DMS153 (cell line): ENCODE measurements at regions not wholly inside any gene's neighbourhood (a gene's known extent, or its start where the extent isn't known, plus 50 kb on each side); places are given as distances from the start of the nearest gene placed in this dataset.

Experiments
- DNase-seq: peaks from one replicate; lab custom pipeline; 2025; lab: John Stamatoyannopoulos, UW

DNA sequence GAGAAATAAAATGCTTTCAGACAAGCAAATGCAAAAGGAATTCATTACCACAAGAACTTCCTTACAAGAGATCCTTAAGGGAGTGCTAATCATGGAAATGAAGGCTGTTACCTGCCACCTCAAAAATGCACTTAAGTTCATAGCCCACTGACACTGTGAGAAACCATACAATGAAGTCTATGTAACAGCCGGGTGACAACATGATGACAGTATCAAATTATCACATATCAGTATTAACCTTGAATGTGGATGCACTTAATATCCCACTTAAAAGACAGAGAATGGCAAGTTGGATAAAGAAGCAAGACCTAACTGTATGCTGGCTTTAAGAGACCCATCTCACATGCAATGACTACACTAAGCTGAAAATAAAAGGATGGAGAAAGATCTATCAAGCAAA is 403.4 kb upstream of the MC4R start:
- no peak for DNase-seq

DNA sequence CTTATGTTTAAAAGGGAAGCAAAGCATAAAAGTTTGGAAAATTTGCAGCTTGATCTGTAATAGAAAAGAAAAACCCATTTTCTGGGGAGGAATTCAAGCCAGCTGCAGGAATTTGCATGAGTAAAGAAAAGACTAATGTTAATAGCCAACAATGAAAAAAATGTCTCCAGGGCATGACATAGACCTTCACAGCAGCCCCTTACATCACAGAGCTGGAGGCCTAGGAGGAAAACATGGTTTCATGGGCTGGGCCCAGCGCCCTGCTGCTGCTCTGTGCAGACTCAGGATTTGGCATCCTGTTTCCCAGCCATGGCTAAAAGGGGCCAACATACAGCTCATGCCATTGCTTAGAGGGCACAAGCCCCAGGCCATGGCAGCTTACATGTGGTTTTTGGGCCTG is 411.6 kb upstream of the MC4R start:
- no peak for DNase-seq

DNA sequence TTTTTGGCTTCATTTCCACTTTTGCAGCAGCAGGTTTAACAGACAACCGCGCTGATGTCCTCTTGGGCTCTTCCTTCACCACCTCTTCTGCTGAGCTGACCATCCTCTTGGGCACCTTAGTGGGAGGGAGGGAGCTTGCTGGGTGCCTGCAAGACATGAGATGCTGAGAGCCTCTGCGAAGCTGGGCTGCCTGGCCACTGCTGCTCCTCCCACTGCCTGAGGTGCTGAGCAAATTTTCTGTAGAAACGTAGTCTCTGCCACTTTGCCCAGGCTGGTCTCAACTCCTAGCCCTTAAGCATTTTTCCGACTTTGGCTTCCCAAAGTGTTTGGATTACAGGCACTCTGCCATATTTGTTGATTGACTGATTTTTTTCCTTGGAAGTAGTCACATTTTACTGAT is 422.2 kb upstream of the MC4R start:
- DNase-seq = no peak

DNA sequence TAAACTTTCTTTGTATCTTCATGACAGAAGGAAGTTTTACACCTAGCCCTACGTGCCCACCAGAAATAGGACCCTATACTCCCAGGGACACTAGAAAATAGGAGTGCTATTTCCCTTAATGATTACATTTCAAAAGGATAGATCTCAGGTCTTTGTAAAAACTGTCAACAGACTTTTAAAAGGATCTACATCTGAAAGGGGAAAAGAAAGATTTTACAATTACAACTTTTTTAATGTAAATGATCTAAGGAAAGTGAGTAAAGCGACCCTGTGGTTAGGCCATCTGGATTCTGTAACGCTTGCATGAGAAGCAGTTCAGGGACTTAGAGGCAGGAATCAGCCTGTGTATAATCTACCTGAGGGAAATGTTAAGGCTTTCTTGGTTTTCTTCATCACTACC is 431.8 kb upstream of the MC4R start:
- no peak for DNase-seq

DNA sequence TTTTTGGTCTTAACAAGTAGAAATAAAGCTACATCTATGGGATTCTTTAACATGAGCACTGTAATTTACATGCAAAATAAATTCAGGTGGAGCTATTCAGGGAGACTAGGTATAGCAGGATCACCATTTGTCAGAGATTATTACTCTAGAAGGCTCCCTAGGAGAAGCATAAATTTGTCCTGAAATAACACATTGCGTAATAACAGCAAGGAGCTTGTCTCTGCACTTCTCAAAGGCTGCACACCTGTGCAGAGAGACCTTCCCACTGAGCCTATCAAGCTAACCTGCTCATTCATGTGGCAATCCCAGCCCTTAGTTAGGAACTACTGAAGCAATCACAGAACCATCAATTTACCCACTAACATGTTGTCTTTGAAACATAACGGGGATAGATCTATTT is 437.4 kb upstream of the MC4R start:
- DNase-seq = no peak

DNA sequence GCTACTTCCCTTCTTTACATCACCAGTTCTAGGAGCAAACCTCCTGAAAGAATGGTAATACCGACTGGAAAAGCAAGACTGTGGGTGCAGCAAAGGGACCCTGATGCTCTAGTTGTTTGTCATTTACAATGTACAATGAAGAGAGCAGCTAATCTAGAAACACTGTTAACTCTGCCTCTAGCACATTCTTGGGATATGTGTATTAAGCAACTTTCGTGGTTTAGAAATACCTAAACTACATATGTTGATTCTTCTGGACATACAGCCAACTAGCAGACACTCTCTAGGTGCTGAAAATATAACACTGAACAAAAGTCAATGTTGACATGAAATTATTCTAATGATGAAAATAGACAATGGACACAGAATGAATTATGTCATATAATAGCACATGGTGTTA is 440.3 kb upstream of the MC4R start:
- no peak for DNase-seq

DNA sequence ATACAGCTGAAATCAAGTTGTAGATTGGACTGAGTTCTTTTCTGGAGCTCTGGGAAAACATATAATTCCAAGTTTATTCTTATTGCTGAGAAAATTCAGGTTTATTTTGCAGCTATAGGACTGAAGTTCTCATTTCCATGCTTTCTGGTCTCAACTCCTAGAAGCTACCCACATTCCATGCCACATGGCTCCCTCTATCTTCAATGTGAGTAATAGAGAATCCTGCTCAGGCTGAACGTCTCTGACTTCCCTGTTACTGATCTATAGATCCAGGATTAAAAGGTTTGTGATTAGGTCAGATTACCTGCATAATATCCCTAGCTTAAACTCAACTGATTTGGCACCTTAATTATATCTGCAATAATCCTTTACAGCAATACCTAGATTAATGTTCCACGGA is 453.8 kb upstream of the MC4R start:
- DNase-seq = no peak

DNA sequence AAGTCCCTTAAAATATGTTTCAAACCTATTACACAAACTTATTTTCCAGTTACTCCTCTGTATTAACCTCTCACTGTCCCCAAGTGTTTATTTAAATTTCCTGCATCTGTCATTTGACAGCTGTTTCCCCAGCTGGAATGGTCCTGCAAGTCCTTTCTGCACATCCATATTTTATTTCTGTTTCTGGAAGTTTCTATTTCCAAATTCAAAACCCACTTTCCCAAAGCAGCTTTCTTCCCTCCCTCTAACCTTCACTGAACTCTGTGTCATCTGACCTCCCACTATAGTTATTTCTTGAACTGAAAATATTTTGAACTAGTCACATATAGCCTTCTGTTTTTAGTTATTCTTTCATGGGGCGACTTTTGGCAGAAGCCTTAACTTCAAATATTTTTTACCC is 459.4 kb upstream of the MC4R start:
- no peak for DNase-seq

DNA sequence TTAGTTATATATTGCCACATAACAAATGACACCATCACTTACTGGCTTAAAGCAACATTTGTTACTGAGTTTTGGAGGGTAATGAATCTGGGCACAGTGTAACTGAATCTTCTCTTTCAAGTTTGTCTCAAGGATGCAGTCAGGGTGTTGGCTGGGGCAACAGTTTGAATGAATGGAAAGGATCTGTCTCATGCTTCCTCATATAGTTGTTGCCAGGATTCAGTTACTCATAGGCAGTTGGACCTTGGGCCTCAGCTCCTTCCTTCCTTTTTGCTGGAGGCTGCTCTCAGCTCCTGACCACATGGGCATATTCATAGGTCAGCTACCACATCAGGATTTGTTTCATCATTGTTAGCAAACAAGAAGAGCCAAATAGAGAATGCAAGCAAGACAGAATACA is 466.1 kb upstream of the MC4R start:
- no peak for DNase-seq

DNA sequence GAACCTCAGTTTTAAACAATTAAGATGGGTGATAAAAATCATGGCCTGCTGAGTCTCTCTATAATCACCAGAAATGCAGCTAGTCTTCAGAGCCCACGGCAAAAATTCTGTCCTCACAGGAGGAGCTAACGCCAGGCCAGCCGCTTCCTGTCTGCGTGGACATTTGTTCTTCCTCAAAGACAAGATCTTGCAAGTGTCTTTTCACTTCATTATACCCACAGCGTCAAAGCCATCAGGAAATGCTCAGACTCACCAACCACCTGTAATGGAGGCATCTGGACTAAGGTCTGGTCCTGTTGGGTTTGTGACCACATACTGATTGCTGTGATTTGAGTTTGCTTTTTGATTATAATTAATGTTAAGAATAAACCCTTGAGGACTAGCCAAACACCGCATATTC is 473.8 kb upstream of the MC4R start:
- DNase-seq = no peak

DNA sequence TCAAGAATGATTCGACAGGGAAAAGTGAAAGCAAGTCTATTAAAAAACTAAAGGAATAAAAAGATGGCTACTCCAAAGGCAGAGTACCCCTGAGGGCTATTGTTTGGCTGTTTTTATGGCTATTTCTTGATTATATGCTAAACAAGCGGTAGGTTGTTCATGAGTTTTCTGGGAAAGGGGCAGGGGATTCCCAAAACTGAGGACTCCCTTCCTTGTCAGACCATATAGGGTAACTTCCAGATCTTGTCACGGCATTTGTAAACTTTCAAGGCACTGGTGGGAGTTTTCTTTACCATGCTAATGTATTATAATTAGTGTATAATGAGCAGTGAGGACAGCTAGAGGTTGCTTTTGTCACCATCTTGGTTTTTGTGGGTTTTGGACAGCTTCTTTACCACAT is 474.9 kb upstream of the MC4R start:
- DNase-seq = no peak

DNA sequence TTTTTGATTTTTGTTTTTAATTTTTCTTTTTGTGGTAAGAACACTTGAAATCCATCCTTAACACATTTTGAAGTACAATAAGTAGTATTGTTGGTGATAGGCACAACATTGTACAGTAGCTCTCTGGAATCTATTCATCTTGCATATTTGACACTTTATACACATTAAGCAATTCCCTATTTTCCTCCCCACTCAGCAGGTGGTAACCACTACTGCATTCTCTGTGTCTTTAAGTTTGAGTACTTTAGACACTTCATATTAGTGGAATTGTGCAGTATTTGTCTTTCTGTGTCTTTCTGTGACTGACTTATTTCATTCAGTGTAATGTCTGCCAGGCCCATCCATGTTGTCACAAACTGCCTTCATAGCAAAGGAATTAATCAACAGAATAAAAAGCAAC is 471.7 kb upstream of the CDH20 start:
- no peak for DNase-seq

DNA sequence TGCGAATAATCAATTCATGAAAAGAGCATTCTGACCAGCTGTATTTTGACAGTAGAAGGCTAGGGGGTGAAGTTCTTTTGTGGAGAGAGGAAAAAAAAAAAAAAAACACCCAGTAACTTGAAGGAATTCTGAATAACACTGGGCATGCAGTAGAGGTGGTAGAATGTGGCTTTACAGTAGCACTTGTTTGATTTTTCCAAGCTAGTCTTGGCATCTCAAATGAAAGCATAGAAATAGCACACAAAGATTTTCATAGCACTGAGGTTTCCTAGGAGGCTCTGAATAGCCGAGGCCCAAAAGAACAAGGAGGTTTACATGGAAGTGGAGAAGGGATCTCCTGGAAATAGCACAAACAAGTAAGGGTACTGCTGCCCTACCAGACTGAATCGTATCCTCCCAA is 470.2 kb upstream of the CDH20 start:
- DNase-seq = no peak

DNA sequence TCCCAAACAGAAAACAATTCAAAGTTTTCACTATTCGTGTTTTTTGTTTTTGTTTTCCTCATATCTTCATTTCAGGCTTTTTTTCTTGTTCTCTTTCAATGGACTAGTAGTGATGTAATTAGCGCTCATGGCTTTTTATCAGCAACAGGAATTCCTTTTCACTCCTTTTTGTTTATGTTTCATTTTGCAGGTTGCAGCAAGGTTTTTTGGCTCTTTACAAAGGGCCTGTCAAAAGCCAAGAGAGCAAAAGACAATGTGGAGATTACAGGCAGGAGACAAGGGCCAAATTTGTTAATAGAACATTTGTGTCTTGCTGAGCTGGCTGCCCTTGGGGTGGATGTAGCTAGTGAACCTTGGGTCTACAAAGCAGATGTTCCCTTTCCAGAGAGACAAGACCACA is 467.4 kb upstream of the CDH20 start:
- DNase-seq = no peak

DNA sequence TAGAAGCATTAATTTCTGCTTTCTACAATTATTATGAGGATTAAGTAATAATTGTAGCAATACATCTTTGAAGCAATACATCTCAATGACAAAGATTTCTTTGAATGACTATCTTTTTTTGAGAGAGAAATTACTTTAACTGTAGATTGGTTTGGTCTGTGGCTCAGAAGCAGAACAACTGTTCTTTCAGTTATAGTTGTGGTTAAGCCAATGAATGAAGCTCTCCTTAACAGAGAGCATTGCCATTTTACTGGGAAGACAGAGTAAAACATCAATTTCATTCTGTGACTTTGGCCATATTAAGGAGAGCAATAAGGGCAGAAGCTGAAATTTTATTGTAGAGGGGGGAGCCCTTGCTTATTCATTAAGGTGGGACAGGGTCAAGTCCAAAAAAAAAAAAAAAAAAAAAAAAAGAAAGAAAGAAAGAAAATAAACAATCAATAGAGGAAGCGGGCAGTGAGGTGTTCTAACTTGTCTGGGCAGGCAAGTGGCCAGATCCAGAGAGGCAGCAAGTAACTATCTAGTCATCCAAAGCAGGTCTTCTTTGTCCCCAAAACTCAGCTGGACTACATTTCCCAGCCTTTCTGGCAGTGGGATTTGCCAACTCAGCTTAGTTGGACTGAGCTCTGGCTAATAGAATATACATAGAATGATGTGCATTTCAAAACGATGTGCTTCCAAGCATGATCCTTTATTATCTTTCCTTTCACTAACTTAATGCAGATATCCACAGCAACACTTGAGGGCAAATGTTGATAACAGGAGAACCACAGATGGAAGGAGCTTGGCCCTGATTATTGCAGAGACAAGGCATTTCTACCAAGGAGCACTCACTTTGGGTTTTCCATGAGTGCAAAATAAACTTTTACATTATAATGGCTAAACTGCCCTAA is 462.7 kb upstream of the CDH20 start:
- DNase-seq = no peak

DNA sequence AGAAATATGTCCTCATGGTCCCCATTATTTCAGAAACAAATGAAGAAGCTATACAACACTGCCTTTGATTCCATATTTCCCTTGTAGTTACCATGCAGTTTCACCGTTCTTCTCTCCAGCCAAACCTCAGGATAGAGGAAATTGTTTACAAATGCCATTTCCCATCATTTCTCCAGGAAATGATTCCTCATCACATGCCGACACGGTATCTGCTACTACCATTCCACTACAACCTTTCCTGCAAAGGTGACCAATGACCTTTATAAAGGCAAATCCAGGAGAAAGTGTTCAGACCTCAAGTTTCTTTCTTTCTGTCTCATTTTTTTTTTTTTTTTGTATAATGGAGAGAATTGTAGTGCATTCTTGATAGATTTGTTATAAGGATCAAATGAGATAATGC is 460.8 kb upstream of the CDH20 start:
- no peak for DNase-seq

DNA sequence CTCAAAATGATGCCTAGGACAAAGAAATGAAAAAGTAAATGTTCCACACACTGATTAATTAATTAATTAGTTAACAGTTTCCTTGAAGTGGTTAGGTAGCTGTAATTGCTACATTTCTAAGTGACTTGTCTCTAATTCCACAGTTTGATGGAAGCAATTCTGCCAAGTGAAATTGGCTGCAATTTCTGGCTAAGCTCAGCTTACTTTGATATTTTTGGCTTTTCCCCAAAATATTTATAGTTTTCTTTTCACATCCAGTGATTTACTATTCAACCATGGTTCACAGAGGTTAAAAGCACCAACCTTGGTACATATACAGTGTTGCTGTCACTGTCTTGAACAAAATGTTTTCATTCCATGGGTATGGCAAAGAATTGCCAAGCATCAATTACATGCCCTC is 459.5 kb upstream of the CDH20 start:
- no peak for DNase-seq

DNA sequence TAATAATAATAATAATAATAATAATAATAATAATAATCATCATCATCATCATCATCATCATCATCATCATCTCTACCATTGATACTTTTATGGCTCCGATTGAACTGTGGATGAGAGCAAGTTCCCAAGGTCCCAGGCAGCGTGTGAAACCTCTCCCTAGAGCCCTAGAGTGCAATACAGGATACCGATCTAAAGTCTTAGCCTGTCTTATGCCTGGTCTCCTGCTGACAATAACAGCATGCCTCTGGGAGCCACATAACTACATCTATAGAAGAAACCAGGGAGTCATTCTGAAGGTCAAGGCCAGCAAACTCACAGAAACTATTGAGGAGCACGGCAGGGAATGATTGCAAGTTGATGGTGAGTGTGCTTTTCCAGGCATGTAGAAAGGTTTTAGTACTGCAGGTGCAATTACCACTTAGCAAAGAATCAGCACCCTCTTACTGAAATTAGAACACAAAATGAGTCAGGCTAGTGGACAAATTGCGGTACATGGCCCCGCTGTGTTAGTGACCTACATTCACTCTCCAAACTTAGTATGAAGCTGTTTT is 457.2 kb upstream of the CDH20 start:
- DNase-seq = no peak

DNA sequence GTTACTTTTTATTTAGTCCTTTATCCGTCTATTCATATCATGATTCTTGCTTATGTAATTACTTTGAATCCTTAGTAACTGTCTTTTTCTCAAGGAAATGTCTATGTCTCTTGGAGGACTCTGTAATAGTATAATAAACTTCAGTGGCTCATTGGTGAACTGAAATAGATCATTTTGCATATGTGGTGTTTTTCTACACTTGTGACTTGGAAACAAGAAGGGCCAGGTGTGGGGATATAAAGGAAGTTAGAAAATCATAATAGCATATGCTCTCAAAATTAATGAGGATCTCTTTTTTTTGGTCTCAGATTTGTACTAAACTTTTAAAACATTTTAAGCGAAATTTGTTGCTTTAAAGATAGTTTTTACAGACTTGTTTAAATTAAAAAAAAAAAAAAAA is 453.0 kb upstream of the CDH20 start:
- no peak for DNase-seq

DNA sequence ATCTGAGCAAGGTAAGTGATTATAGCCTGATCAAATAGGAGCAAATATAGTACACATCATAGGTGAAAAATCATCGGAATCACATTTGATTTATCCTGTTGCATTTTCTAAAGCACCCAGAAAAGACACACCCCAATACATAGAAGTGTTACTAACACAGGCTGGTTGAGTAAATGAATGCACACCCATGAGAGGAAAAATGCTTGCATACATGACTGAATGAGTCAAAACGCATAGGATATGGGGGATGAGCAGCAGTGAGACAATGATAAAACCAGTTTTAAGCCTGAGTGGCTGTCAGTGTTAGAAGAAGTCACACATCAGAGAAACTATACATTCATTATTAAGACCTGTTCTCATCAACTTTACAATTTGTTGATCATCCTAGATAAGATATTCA is 449.6 kb upstream of the CDH20 start:
- DNase-seq = no peak

DNA sequence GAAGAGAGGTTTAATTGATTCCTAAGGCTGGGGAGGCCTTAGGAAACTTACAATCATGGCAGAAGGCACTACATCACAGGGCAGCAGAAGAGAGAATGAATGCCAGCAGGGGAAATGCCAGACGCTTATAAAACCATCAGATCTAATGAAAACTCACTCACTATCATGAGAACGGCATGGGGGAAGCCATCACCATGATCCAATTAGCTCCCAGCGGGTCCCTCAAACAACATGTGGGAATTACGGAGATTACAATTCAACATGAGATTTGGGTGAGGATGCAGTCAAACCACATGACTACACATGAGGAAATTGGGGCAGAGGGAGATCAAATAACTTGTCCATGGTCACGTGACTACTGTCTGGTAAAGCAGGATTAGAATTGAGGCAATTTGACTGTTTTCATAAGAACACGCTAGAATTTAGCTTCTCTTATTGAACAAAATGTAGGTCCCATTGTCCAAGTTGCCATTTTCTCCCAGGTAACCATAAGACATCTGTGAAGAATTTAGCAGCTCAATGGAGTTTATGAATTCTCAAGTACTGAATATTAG is 445.1 kb upstream of the CDH20 start:
- no peak for DNase-seq

DNA sequence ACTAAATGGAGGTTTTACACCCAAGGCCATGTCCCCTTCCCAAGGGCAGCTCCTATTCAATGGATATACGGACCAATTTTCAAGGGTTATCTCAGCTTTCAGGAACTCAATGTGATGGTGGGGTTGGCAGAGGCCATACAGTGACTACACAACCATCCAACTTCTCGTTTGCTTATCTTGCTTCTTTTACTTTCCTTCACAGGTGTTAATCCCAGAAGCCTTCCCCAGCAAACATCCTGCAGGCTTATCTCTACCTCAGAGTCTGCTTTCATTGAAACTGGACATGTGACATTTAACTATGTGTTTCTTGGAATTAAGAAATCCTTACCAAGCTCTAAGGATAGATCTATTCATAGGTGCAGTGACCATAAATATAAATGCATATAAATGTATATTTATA is 443.8 kb upstream of the CDH20 start:
- no peak for DNase-seq

DNA sequence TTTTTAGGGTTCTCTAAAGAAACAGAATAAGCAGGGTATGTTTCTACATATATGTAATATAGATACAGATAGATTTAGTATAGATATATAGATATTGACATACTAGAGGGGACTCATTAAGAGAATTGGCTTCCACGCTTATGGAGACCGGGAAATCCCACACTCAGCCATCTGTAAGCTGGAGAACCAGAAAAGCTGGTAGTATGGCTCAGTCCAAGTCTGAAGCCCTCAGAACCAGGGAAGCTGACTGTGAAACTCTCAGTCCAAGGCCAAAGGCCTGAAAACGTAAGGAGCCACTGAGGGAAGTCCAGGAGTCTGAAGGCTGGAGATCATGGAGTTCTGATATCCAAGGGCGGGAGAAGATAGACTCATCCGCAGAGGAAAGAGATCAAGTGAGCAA is 441.3 kb upstream of the CDH20 start:
- no peak for DNase-seq

DNA sequence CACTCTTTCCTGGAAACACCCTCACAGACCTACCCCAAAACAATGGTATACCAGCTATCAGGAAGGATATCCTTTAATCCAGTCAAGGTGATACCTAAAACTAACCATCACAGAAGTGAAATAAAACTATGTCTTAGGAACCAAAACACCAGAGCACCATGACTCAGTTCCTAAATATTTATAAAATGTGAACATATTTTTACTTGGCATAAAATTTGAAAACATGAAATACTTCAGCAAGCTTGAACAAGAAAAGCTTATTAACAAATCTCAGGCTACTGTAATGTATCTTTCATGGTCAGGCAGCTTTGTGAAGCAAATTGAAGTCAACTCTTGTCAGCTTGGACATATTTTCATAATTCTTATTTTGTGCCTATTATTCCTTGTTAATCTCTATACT is 440.8 kb upstream of the CDH20 start:
- no peak for DNase-seq
